ENCODE measurements at regions not wholly inside any gene's neighbourhood (a gene's known extent, or its start where the extent isn't known, plus 50 kb on each side); places are given as distances from the start of the nearest gene placed in this dataset.
"Not testable (repeated sequence)": the region's sequence is repeated elsewhere in the genome, so short reads cannot be mapped to it uniquely, and the experiment has no call there.

DNA sequence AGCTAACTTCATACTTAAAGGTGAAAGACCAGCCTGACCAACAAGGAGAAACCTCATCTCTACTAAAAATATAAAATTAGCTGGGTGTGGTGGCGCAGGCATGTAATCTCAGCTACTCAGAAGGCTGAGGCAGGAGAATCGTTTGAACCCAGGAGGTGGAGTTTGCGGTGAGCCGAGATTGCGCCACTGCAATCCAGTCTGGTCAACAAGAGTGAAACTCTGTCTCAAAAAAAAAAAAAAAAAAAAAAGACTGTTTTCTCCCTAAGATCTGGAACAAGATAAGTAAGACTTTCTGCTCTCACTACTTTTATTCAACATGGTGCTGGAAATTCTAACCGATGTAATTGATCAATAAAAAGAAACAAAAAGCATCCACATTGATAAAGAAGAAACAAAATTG is 131.9 kb upstream of the GALNT2 start:
- DNase-seq = not testable (repeated sequence)

DNA sequence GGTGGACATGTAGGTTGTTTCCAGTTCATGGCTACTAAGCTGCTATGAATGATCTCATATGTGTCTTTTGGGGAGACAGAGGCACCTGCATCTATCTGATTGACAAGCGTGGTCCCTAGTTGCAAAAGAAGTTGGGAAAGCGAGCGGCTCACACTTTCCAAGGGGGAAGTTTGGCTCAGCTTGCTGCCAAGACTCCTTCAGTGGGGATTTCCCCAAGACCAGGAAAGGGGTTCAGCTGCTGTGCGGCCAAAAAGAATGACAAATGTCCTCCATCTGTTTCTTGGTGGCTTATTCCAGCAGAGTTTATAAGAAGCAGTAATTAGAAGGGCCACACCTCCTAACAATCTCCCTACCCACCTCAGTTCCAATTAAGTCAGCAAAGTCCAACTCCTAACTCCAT is 128.5 kb upstream of the GALNT2 start:
- DNase-seq = no peak

DNA sequence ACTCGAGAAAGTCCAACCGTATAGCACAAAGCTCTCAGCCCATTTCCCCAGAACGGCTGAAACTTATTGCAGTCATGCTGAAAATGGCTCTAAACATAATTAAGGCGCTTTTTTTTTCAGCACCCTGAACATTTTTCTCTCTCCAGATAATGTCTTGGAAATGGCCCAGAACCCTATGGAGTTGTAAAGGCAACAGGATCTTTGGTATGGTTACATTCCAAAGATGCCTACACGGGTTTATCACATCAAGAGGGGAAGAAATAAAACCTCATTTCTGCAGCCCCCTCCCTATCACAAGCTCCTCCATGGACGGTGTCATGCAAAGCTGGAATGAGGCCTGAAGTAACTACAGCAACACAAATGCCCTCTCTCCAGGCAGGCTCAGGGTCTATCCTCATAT is 126.4 kb upstream of the GALNT2 start:
- peak; percentile 83 for DNase-seq

DNA sequence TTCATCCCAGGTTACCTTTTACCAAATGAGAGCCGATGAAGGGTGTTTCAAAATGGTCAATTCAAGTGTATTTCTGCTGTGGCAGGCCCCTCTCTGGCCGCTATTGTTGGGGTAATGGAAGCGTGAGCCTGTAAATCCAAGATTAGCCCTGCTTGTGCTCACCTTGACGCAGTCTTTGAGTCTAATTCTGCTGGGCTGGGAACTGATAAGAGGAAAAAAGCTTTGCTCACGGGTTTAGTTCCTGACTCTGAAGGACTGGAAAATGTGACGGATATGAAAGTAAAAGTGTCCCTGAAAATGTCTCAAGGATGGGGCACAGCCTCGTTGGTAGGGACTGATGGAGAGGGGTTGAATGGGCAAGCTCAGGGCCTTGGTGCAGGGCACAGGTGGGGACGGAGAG is 125.9 kb upstream of the GALNT2 start:
- no peak for DNase-seq

DNA sequence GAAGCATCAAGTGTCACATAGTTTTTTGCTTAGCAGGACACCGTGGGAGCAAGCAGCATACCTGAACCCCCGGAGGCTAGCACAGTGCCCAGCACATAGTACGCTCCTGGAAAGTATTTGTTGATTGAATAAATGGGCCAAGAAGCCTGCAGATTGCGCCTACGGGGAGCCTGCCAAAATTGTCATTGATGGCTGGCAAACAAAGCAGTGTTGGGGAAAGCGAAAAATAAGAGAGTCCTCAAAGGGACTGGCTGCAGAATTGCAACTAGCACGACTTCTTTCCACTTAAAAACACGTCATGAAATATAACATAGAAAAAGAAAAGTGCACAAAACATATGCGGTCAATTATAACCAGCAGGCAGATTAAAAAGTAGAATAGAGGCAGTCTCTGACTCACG is 125.2 kb upstream of the GALNT2 start:
- no peak for DNase-seq

DNA sequence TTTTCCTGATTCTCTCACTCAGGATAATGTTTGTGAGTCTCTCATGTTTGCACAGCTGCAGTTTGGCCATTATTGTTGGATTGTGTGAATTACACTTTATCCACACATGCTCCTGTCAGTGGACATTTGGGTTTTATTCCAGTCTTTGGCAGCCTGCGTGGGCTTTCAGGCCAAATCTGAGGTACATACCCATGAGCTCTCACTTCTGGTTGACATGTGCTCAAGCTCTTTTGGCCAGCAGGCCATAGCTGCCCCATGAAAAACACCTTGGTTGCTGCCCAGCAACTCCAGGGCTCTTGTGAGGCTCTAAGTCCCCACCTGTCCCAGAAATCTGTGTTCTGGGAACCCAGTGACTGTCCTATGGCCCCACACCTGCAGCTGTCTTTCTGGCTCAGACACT is 124.5 kb upstream of the GALNT2 start:
- no peak for DNase-seq

DNA sequence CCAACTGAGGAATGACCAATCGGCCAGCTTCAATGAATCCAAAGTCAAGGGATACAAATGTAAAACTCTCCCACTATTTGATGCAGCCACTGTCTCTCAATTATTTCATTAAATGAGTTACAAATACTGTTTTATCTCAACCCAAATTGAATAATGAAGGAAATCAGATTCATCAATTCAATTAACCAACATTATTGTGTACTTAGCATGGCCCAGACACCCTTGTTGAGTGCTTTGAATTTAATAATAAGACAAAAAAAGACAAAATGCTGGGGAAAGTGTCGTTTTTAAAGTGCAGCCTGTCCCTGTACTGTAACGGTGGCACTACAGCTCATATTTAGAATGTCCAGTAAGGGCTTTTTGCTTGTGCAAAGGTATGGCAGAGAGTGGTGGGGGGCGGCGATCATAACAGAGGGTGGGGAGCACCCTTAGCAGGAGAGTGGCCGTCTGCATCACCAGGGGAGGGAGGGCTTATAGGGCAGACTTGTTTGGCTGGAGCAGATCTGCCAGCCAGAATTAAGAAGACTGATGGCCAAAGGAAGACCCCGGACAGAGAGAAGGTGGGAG is 123.8 kb upstream of the GALNT2 start:
- no peak for DNase-seq

DNA sequence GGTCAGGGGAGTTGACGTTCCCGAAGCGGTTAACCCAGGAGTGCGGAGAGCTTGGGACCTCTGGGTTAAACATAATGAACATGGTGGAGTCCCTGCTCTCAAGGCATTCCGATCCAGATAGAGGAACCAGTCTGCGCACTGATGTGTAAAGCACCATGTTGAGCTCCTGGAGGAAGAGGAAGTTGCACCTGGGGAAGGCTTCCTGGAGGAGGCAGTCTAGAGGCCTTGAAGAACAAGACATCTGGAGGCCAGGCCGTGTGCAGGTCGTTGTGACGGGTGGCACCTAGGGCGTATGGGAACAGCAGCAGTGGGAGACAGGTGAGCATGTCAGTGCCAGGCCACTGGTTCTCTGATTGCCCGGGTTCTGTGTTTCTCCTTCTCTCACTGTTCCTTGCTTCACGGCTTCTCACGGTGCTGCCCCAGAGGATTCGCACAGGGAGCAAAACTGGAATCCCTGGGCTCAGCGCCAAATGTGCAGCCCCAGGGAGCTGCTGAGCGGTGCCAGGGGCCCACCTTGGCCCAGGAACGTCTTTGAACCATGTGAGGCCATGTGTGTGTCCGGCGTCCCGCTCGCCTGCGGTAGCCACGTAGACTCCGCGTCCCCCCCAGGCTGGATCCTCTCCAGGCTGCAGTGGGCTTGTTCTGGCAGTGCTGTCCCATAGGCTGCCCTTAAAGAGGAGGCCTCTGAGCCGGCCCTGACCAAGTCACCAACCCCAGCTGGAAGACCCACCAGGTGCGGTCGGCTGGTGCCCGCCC is 122.9 kb upstream of the GALNT2 start:
- DNase-seq = no peak

DNA sequence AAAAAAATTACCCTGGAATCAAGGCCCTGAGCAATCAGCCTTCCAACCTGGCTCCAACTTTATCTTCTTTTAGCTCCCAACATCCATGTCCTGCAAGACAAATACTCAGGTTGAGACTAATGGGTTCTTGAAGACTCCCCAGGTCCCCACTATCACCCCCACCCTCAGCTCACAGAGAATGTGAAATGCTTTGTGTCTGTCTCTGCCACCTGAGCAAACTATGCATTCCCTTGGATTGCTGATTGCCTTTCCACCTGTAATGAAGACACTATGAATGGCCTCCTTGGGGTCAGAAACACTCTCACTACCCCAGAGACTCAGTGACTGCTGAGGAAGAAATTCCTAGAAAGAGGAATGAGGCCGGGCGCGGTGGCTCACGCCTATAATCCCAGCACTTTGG is 121.2 kb upstream of the GALNT2 start:
- DNase-seq = no peak

DNA sequence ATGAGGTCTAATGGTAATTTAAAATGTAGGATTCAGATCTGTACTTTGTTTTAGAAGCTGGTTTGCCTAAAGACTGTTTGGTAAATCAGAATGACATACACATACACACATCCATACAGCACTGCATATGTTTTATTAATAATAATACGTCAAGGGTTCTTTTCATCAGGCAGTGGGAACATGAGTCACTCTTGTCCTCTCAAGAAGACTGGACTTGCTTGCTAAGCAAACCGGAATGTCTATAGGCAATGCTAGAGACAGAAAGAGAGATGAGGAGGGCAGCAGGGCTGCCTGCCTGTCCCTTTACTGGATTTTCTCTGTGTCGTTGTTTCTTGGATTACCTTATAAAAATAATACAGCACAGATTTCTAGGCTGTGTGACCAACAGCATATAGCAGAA is 119.1 kb upstream of the GALNT2 start:
- peak; percentile 25 for DNase-seq

DNA sequence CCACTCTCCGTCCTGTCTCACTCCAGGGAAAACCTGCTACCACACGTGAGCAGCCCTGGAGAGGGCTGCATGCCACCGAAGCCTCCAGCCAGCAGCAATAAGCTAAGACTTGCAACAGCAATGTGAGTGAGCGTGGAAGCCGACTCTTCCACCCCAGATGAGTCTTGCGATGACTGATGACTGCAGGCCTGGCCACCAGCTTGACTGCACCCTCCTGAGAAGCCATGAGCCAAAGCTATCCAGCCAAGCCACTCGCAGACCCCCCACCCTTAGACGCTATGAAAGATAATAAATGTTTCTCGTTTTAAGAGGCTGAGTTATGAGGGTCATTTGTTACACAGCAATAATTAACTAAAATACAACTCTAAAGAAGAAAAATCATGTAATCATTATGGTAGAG is 118.6 kb upstream of the GALNT2 start:
- no peak for DNase-seq

DNA sequence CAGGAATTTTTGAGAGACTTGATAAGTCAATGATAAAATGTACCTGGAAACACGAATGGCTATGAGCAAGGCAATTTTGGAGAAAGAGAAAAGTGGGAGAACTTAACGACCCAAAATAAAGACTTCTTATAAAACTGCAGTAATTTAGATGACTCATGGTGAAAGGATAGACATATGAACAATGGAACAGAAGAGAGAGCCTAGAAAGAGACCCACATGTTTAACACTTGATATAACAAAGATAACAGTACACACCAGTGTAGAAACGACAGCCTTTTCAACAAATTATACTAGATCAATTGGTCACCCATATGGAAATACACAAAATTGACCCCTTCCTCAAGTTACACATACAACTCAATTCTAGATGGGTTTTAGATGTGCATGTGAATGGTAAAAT is 117.5 kb upstream of the GALNT2 start:
- DNase-seq = no peak

DNA sequence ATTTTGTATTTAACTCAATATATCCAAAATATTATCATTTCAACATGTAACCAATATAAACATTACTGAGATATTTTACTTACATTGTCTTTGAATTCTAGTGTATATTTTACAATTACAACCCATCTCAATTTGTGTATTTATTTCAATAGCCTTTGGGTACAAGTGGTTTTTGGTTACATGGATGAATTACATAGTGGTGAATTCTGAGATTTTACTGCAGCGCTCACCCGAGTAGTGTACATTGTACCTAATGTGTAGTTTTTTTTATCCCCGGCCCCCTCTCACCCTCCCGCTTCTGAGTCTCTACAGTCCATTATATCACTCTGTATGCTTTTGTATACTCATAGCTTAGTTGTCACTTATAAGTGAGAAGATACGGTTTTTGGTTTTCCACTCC is 117.0 kb upstream of the GALNT2 start:
- DNase-seq = no peak

DNA sequence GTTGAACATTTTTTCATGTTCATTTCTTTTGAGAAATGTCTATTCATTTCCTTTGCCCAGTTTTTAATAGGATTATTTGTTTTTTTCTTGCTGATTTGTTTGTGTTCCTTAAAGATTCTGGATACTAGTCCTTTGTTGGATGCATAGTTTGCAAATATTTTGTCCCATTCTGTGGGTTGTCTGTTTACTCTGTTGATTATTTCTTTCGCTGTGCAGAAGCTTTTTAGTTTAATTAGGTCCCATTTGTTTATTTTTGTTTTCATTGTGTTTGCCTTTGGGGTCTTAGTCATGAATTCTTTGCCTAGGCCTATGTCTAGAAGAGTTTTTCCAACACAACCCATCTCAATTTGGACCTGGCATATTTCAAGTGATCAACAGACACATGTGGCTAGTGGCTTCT is 116.1 kb upstream of the GALNT2 start:
- no peak for DNase-seq

DNA sequence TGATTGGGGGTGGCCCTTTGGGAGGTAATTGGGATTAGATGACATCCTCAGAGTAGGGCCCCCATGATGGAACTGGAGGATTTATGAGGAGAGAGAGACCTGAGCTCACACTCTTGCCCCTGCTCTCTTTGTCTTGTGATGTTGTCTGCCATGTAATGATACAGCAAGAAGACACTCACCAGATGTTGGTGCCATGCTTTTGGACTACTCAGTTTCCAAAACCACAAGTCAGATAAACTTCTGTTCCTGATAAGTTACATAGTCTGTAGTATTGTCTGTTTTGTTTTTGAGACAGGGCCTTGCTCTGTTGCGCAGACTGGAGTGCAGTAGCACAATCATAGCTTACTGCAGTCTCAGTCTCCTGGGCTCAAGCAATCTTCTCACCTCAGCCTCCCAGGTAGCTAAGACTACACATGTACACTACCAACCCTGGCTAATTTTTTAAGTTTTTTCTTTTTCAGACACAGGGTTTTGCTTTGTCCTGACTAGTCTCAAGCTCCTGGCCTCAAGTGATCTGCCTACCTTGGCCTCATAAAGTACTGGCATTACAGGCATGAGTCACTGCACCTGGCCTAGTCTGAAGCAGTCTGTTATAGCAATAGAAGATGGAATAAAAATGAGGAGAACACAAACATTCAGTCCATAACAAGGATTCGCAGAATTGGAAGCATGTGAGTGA is 115.0 kb upstream of the GALNT2 start:
- DNase-seq = no peak

DNA sequence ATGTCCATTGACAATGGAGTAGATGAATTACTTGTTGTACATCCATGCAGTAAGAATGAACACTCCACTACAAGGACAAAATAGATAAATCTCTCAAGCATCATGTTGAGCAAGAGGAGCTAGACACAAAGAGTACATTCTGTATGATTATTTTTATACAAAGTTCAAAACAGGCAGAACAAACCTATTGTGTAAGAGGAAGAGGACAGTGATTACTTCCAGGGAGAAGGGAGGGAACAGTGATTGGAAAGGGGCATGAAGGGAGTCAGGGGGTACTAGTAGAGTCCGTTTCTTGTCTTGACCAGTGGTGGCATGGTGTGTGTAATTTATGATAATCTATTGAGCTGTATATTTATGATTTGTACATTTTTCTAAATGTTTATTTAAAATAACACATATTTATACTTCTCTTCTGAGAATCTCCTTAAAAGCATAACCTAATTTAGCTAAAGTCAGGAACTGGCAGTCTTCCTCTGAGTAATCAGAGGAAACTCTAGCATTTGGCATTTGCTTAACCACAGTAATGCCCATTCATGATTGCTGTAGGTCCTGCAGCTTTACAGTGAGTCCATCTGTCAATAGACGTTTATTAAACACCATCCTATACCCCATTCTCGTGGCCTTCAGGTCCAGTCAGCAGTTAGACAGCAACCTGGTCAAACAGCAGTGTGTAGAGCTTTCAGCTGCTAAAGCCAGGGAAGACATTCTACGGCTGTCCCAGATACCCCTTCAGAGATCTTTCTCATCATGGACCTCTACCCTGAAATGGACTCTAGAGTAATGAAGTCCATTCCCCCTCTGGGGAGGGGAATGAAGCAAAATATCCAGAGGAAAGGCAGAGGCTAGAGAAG is 114.1 kb upstream of the GALNT2 start:
- DNase-seq = no peak

DNA sequence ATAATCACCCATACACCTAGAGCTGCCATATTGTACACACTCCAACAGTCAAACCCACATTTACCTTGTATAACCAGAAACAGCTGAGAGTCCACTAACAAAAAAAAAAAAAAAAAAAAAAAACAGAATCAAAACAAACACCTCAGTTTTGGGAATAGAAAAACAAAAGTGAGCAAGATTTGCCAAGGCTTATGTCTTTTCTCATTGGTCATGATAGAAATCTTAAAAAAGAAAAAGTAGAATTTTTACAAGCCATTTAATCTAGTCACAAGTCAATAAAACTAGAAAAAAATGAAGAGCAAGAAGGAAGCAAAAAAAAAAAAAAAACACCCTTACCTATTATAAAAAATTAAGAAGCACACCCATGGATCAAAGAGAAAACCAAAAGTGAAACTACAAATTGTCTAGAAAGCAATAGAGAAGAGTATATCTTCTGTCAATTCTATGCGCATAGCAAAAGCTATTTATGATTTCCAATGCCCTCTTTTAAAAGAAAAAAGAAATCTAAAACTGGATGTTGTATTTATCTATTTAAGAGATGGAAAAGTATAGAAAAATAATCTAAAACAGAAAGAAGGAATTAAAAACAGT is 113.2 kb upstream of the GALNT2 start:
- no peak for DNase-seq

DNA sequence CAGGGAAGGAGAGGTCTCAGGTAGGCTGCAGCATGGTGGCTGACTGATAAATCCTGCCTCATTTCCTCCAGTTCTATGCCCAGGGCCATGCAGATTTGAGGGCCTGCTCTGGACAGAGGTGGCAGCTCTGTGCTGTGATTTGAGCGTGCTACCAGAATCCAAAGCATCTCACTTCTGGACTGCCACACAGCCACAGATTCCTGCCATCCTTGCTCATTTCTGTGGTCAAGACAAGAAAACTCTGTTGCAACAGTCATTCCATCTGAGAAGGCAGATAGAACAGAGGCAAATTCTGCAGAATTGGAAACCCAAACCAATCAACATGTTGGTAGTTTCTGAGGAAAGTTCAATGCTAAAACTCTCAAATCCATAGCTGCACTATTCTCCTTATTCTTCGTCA is 102.8 kb upstream of the GALNT2 start:
- DNase-seq = no peak

DNA sequence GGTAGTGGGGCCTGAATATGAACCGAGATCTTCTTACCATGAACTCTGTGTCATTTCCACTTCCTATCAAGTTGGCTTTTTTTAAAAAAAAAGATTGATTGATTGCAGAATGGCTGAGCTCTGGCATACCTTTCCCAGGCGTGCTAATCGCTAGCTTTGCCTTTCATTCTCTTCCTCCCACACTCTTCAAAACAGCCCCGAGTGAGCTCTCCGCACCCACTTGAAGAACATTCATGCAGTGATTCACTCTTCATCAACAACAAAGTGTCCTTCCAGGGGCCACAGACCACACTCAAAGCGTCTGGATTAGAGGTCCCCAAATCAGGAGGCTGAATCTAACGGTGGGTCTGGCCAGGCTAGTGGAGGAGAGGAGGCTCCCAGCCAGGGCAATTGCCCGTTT is 96.3 kb upstream of the GALNT2 start:
- no peak for DNase-seq

DNA sequence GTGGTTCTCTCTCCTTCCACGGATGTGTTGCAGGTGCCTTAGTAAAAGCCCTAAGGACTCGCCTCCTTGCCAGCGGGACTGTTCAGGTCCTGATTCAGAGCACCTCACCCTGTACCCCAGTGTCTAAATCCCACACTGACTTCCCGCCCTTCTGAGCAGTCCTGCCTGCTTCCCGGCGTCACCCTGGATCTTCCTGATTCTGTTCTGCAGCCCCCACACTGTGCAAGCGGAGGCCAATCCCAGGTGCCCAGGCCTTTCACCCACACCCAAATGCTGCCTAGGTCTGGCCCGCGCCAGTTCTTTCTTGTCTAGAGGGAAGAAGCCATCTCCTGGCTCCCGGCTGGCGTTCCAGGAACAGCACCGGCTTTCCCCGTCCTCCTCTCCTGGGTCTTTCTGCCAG is 95.9 kb upstream of the GALNT2 start:
- no peak for DNase-seq

DNA sequence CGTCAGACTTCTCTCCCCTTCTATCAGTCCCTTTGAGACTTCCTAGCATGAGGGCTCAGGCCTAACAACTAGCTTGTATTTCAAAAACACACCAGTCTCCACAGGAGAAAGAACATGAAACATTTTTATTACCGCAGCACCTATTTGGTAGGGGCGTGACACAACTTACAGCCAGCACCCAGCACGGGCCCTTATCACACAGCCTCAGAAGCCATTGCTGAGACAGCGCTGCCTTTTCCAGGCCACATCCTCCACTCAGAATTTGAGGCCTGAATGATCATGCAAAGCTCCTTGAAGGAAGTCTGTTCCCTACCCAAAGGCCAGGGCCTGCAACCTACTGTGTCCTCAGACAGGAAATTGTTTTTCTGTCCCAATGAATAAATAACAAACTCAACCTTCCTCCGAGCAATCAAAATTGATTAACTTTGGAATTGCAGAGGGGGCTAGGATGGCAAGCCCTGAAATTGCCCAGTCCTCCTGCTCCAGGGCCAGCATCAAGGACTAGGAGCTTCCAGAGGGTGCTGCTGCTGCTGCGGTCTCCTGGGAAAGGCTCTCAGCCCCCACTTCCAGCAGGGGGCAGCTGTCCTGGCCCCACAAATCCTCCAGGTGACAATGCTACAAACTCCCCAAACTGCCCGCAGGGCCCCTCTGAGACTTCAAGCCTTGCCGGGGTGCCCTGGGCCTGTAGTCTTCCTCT is 94.3 kb upstream of the GALNT2 start:
- no peak for DNase-seq

DNA sequence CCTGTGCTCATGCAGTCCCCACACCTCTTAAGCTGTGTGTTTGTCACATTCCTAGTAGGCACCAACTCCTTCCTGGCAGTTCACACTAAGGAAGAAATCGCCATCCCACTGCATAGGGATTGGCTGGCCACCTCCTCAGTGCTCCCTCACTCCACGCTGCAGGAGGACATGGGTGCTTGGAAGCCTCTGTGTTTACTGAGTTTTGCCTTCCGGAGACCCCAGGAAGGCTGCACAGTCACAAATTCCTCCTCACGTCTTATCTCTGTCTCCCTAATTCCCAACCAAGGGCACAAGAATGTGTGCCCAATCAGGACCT is 93.8 kb upstream of the GALNT2 start:
- DNase-seq = no peak

DNA sequence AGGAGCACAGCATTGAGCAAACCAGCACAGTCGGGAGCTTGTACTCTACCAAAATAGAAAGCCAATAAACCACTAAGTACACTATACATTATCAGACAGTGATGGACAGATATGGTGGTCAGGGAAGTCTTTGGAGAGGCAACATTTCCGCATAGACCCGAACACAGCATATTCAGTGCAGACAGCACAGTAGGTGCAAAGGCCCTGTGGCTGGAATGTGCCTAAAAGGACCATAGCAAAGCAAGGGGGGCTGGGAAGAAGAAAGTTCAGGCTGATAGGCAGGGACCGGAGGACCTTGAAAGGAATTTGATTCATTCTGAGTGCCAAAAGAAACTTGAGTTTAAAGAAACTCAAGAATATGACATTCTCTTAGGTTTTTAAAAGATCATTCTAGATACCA is 92.0 kb upstream of the GALNT2 start:
- DNase-seq = no peak

Measured in fibroblast of skin of abdomen (primary cell).